ENCODE measurements at regions not wholly inside any gene's neighbourhood (a gene's known extent, or its start where the extent isn't known, plus 50 kb on each side); places are given as distances from the start of the nearest gene placed in this dataset.
A peak's percentile ranks its signal among the peaks of the same experiment; 100 is the strongest.

- Histone ChIP-seq H3K27ac (ENCODE audit: insufficient read depth, low read length, poor library complexity, severe bottlenecking) (no peak overlapping the region), H3K4me3 (ENCODE audit: low read depth, low read length) (no peak overlapping the region), H3K36me3 (ENCODE audit: control insufficient read depth, insufficient read depth, low read length) (no peaks in the 10 kb centered on the region), H3K9me3 (ENCODE audit: control insufficient read depth in 2 of 2, low read length in 2 of 2) (no peaks in the 10 kb centered on the region), H3K4me1 (ENCODE audit: control insufficient read depth, insufficient read depth, low read length, poor library complexity, severe bottlenecking) (no peaks in the 10 kb centered on the region), H3K27me3 (ENCODE audit: control insufficient read depth, insufficient read depth, low read length) (no peaks in the 10 kb centered on the region)
- ATAC-seq (ENCODE audit: low read depth in 2 of 2): no peak
- Mint-ChIP-seq H3K27ac (no peak overlapping the region), H3K36me3 (no peaks in the 10 kb centered on the region), H3K4me3 (no peak overlapping the region), H3K9me3 (peaks cover 0 to 9% (median 3%) of the 10 kb centered on the region in 7 donors), H3K27me3 (no peaks in the 10 kb centered on the region), H3K4me1 (no peaks in the 10 kb centered on the region)
- no peak for DNase-seq
Observed at GRCh38 chr5:125026867-125027731, 280.7 kb upstream of the ZNF608 start.

- ATAC-seq (ENCODE audit: low read depth in 2 of 2) (no peak), DNase-seq (no peak)
- Histone ChIP-seq H3K27ac (ENCODE audit: insufficient read depth, low read length, poor library complexity, severe bottlenecking) (no peak overlapping the region), H3K36me3 (ENCODE audit: control insufficient read depth, insufficient read depth, low read length) (no peaks in the 10 kb centered on the region), H3K4me3 (ENCODE audit: low read depth, low read length) (no peak overlapping the region), H3K9me3 (ENCODE audit: control insufficient read depth in 2 of 2, low read length in 2 of 2) (no peaks in the 10 kb centered on the region), H3K4me1 (ENCODE audit: control insufficient read depth, insufficient read depth, low read length, poor library complexity, severe bottlenecking) (no peaks in the 10 kb centered on the region), H3K27me3 (ENCODE audit: control insufficient read depth, insufficient read depth, low read length) (no peaks in the 10 kb centered on the region)
- Mint-ChIP-seq H3K27ac (no peak overlapping the region), H3K9me3 (peaks cover 2 to 14% (median 6%) of the 10 kb centered on the region in 7 donors), H3K27me3 (no peaks in the 10 kb centered on the region), H3K36me3 (no peaks in the 10 kb centered on the region), H3K4me3 (no peak overlapping the region), H3K4me1 (no peaks in the 10 kb centered on the region)
Observed at GRCh38 chr5:125032286-125032685, 285.8 kb upstream of the ZNF608 start.

GRCh38 chr5:125033602-125034001 is 287.2 kb upstream of the ZNF608 start:
- no peak overlapping the region for H3K27ac Mint-ChIP-seq

GRCh38 chr5:125034331-125034730 is 287.9 kb upstream of the ZNF608 start:
- Histone ChIP-seq H3K9me3 (ENCODE audit: control insufficient read depth in 2 of 2, low read length in 2 of 2) (no peaks in the 10 kb centered on the region), H3K27ac (ENCODE audit: insufficient read depth, low read length, poor library complexity, severe bottlenecking) (no peak overlapping the region), H3K4me3 (ENCODE audit: low read depth, low read length) (no peak overlapping the region), H3K27me3 (ENCODE audit: control insufficient read depth, insufficient read depth, low read length) (no peaks in the 10 kb centered on the region), H3K36me3 (ENCODE audit: control insufficient read depth, insufficient read depth, low read length) (no peaks in the 10 kb centered on the region), H3K4me1 (ENCODE audit: control insufficient read depth, insufficient read depth, low read length, poor library complexity, severe bottlenecking) (no peaks in the 10 kb centered on the region)
- Mint-ChIP-seq H3K27me3 (no peaks in the 10 kb centered on the region), H3K4me1 (no peaks in the 10 kb centered on the region), H3K9me3 (peaks cover 2 to 12% (median 6%) of the 10 kb centered on the region in 7 donors), H3K36me3 (no peaks in the 10 kb centered on the region), H3K4me3 (no peak overlapping the region), H3K27ac (no peak overlapping the region)
- ATAC-seq (ENCODE audit: low read depth in 2 of 2): no peak
- DNase-seq: no peak

More at GRCh38 chr5:125033602-125034001, 287.2 kb upstream of the ZNF608 start:
- no peaks in the 10 kb centered on the region for H3K9me3 ChIP-seq (ENCODE audit: control insufficient read depth in 2 of 2, low read length in 2 of 2)
- no peak overlapping the region for H3K27ac ChIP-seq (ENCODE audit: insufficient read depth, low read length, poor library complexity, severe bottlenecking)
- Mint-ChIP-seq H3K4me1 (no peaks in the 10 kb centered on the region), H3K4me3 (no peak overlapping the region), H3K9me3 (peaks cover 2 to 10% (median 6%) of the 10 kb centered on the region in 7 donors), H3K36me3 (no peaks in the 10 kb centered on the region), H3K27me3 (no peaks in the 10 kb centered on the region)
- DNase-seq (no peak), ATAC-seq (ENCODE audit: low read depth in 2 of 2) (no peak)
- H3K27me3 ChIP-seq (ENCODE audit: control insufficient read depth, insufficient read depth, low read length): no peaks in the 10 kb centered on the region
- H3K36me3 ChIP-seq (ENCODE audit: control insufficient read depth, insufficient read depth, low read length): no peaks in the 10 kb centered on the region
- H3K4me3 ChIP-seq (ENCODE audit: low read depth, low read length): no peak overlapping the region
- H3K4me1 ChIP-seq (ENCODE audit: control insufficient read depth, insufficient read depth, low read length, poor library complexity, severe bottlenecking): no peaks in the 10 kb centered on the region

GRCh38 chr5:125036494-125036893 is 290.1 kb upstream of the ZNF608 start:
- no peaks in the 10 kb centered on the region for H3K4me1 ChIP-seq (ENCODE audit: control insufficient read depth, insufficient read depth, low read length, poor library complexity, severe bottlenecking)
- Mint-ChIP-seq H3K36me3 (no peaks in the 10 kb centered on the region), H3K27me3 (no peaks in the 10 kb centered on the region), H3K9me3 (peaks cover 2 to 15% (median 5%) of the 10 kb centered on the region in 7 donors), H3K4me1 (no peaks in the 10 kb centered on the region), H3K4me3 (no peak overlapping the region), H3K27ac (no peak overlapping the region)
- H3K4me3 ChIP-seq (ENCODE audit: low read depth, low read length): no peak overlapping the region
- DNase-seq: no peak
- no peak for ATAC-seq (ENCODE audit: low read depth in 2 of 2)
- H3K27ac ChIP-seq (ENCODE audit: insufficient read depth, low read length, poor library complexity, severe bottlenecking): no peak overlapping the region
- H3K27me3 ChIP-seq (ENCODE audit: control insufficient read depth, insufficient read depth, low read length): no peaks in the 10 kb centered on the region
- H3K9me3 ChIP-seq (ENCODE audit: control insufficient read depth in 2 of 2, low read length in 2 of 2): no peaks in the 10 kb centered on the region
- H3K36me3 ChIP-seq (ENCODE audit: control insufficient read depth, insufficient read depth, low read length): no peaks in the 10 kb centered on the region

- no peak overlapping the region for H3K27ac ChIP-seq (ENCODE audit: insufficient read depth, low read length, poor library complexity, severe bottlenecking)
- ATAC-seq (ENCODE audit: low read depth in 2 of 2): no peak
- Mint-ChIP-seq H3K27ac (no peak overlapping the region), H3K9me3 (peaks cover 2 to 12% (median 4%) of the 10 kb centered on the region in 7 donors), H3K4me1 (no peaks in the 10 kb centered on the region), H3K36me3 (no peaks in the 10 kb centered on the region), H3K27me3 (no peaks in the 10 kb centered on the region), H3K4me3 (no peak overlapping the region)
- H3K9me3 ChIP-seq (ENCODE audit: control insufficient read depth in 2 of 2, low read length in 2 of 2): no peaks in the 10 kb centered on the region
- no peaks in the 10 kb centered on the region for H3K4me1 ChIP-seq (ENCODE audit: control insufficient read depth, insufficient read depth, low read length, poor library complexity, severe bottlenecking)
- no peak for DNase-seq
- H3K36me3 ChIP-seq (ENCODE audit: control insufficient read depth, insufficient read depth, low read length): no peaks in the 10 kb centered on the region
- no peak overlapping the region for H3K4me3 ChIP-seq (ENCODE audit: low read depth, low read length)
- H3K27me3 ChIP-seq (ENCODE audit: control insufficient read depth, insufficient read depth, low read length): no peaks in the 10 kb centered on the region
Observed at GRCh38 chr5:125037020-125037419, 290.6 kb upstream of the ZNF608 start.

GRCh38 chr5:125037530-125037929 is 291.1 kb upstream of the ZNF608 start:
- Histone ChIP-seq H3K36me3 (ENCODE audit: control insufficient read depth, insufficient read depth, low read length) (no peaks in the 10 kb centered on the region), H3K4me3 (ENCODE audit: low read depth, low read length) (no peak overlapping the region), H3K4me1 (ENCODE audit: control insufficient read depth, insufficient read depth, low read length, poor library complexity, severe bottlenecking) (no peaks in the 10 kb centered on the region), H3K27me3 (ENCODE audit: control insufficient read depth, insufficient read depth, low read length) (no peaks in the 10 kb centered on the region), H3K9me3 (ENCODE audit: control insufficient read depth in 2 of 2, low read length in 2 of 2) (no peaks in the 10 kb centered on the region), H3K27ac (ENCODE audit: insufficient read depth, low read length, poor library complexity, severe bottlenecking) (no peak overlapping the region)
- ATAC-seq (ENCODE audit: low read depth in 2 of 2): no peak
- Mint-ChIP-seq H3K36me3 (no peaks in the 10 kb centered on the region), H3K4me1 (no peaks in the 10 kb centered on the region), H3K4me3 (no peak overlapping the region), H3K27me3 (no peaks in the 10 kb centered on the region), H3K27ac (no peak overlapping the region), H3K9me3 (peaks cover 0 to 11% (median 4%) of the 10 kb centered on the region in 7 donors)
- DNase-seq: no peak

GRCh38 chr5:125038477-125038876 is 292.0 kb upstream of the ZNF608 start:
- H3K27ac ChIP-seq (ENCODE audit: insufficient read depth, low read length, poor library complexity, severe bottlenecking): no peak overlapping the region
- Mint-ChIP-seq H3K36me3 (no peaks in the 10 kb centered on the region), H3K27ac (no peak overlapping the region), H3K9me3 (peaks cover 0 to 11% (median 3%) of the 10 kb centered on the region in 7 donors), H3K4me3 (peak overlapping the region in 1 of 4 donors; percentile 16), H3K27me3 (no peaks in the 10 kb centered on the region), H3K4me1 (no peaks in the 10 kb centered on the region)
- no peak overlapping the region for H3K4me3 ChIP-seq (ENCODE audit: low read depth, low read length)
- no peaks in the 10 kb centered on the region for H3K36me3 ChIP-seq (ENCODE audit: control insufficient read depth, insufficient read depth, low read length)
- no peak for DNase-seq
- no peaks in the 10 kb centered on the region for H3K4me1 ChIP-seq (ENCODE audit: control insufficient read depth, insufficient read depth, low read length, poor library complexity, severe bottlenecking)
- no peaks in the 10 kb centered on the region for H3K27me3 ChIP-seq (ENCODE audit: control insufficient read depth, insufficient read depth, low read length)
- H3K9me3 ChIP-seq (ENCODE audit: control insufficient read depth in 2 of 2, low read length in 2 of 2): no peaks in the 10 kb centered on the region
- no peak for ATAC-seq (ENCODE audit: low read depth in 2 of 2)
